ENCODE measurements at regions not wholly inside any gene's neighbourhood (a gene's known extent, or its start where the extent isn't known, plus 50 kb on each side); places are given as distances from the start of the nearest gene placed in this dataset.
"Not testable (repeated sequence)": the region's sequence is repeated elsewhere in the genome, so short reads cannot be mapped to it uniquely, and the experiment has no call there.

DNA sequence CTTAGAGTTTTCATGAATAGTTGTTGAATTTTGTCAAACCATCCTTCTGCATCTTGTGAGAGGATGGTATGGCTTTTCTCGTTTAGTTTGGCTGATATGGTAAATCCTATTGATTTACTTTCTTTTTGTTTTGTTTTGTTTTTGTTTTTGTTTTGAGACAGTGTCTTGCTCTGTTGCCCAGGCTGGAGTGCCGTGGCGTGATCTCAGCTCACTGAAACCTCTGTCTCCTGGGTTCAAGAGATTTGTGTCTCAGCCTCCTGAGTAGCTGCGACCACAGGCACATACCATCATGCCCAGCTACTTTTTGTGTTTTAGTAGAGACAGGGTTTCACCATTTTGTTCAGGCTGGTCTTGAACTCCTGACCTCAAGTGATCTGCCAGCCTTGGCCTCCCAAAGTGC lies 101.3 kb upstream of the HAO2 start:
- TF ChIP-seq, protein P1, sequence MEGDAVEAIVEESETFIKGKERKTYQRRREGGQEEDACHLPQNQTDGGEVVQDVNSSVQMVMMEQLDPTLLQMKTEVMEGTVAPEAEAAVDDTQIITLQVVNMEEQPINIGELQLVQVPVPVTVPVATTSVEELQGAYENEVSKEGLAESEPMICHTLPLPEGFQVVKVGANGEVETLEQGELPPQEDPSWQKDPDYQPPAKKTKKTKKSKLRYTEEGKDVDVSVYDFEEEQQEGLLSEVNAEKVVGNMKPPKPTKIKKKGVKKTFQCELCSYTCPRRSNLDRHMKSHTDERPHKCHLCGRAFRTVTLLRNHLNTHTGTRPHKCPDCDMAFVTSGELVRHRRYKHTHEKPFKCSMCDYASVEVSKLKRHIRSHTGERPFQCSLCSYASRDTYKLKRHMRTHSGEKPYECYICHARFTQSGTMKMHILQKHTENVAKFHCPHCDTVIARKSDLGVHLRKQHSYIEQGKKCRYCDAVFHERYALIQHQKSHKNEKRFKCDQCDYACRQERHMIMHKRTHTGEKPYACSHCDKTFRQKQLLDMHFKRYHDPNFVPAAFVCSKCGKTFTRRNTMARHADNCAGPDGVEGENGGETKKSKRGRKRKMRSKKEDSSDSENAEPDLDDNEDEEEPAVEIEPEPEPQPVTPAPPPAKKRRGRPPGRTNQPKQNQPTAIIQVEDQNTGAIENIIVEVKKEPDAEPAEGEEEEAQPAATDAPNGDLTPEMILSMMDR (IDR thresholded peaks at IDR 0.05 in 2 of 3, conservative IDR thresholded peaks at IDR 0.05 in 1 of 3; ENCODE audit: borderline replicate concordance in 1 of 3, insufficient read depth in 1 of 3, low read depth in 2 of 3, low read length in 2 of 3), result not testable (repeated sequence)
- not testable (repeated sequence) for TF ChIP-seq POLR2A (IDR thresholded peaks at IDR 0.05; ENCODE audit: borderline replicate concordance, extremely low read depth, insufficient read depth, insufficient read length); EZH2phosphoT487 (IDR thresholded peaks at IDR 0.05; ENCODE audit: borderline replicate concordance); CEBPB (IDR thresholded peaks at IDR 0.05; ENCODE audit: low read depth); YY1 (IDR thresholded peaks at IDR 0.05; ENCODE audit: extremely low read depth, insufficient replicate concordance, low read depth, low read length); ZFX (IDR thresholded peaks at IDR 0.05); SP1 (IDR thresholded peaks at IDR 0.05; ENCODE audit: low read depth)

Data from HCT116 (cell line).